ENCODE measurements at regions not wholly inside any gene's neighbourhood (a gene's known extent, or its start where the extent isn't known, plus 50 kb on each side); places are given as distances from the start of the nearest gene placed in this dataset.

DNA sequence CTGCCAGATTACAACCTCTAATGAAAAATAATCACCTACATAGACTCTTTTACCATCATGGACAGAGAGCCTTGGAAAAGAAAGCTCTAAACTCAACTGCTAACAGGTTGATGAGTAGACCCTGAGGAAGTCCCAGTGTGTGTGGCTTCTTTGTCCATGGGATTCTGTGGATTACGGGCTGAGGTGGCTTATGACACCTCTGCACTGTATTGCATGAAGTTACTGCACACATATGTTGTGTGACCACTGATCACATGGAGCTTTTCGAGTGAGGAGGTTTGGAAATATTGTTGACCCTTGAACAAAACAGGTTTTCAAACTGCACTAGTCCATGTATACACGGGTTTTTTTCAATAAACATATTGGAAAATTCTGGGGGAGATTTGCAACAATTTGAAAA, 124.4 kb downstream of the RIN2 start:
- Mint-ChIP-seq H3K9me3 (no peaks in the 10 kb centered on the region), H3K4me1 (no peaks in the 10 kb centered on the region), H3K36me3 (no peaks in the 10 kb centered on the region), H3K4me3 (no peak overlapping the region), H3K27me3 (ENCODE audit: low read depth in 2 of 2) (peaks cover 0 to 7% of the 10 kb centered on the region in 2 donors), H3K27ac (no peak overlapping the region)
- H3K9me3 ChIP-seq (ENCODE audit: control insufficient read depth, insufficient read depth, low read length): no peaks in the 10 kb centered on the region
- no peaks in the 10 kb centered on the region for H3K36me3 ChIP-seq (ENCODE audit: control insufficient read depth, insufficient read depth, low read length)
- 91% methylated on average over 3 of the region's 3 CpGs for WGBS (ENCODE audit: insufficient coverage)
- ATAC-seq (no peak), DNase-seq (no peak)
- no peak overlapping the region for H3K27ac ChIP-seq (ENCODE audit: low read length)
- no peaks in the 10 kb centered on the region for H3K27me3 ChIP-seq (ENCODE audit: control insufficient read depth, insufficient read depth, low read length)
- TF ChIP-seq, protein P1, sequence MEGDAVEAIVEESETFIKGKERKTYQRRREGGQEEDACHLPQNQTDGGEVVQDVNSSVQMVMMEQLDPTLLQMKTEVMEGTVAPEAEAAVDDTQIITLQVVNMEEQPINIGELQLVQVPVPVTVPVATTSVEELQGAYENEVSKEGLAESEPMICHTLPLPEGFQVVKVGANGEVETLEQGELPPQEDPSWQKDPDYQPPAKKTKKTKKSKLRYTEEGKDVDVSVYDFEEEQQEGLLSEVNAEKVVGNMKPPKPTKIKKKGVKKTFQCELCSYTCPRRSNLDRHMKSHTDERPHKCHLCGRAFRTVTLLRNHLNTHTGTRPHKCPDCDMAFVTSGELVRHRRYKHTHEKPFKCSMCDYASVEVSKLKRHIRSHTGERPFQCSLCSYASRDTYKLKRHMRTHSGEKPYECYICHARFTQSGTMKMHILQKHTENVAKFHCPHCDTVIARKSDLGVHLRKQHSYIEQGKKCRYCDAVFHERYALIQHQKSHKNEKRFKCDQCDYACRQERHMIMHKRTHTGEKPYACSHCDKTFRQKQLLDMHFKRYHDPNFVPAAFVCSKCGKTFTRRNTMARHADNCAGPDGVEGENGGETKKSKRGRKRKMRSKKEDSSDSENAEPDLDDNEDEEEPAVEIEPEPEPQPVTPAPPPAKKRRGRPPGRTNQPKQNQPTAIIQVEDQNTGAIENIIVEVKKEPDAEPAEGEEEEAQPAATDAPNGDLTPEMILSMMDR (IDR thresholded peaks at IDR 0.05): no peak
- intact Hi-C loops (cut with micrococcal nuclease): no loop called here
- no peak overlapping the region for H3K4me3 ChIP-seq (ENCODE audit: low read length)
- H3K4me1 ChIP-seq (ENCODE audit: control insufficient read depth, insufficient read depth, low read length): no peaks in the 10 kb centered on the region

- Histone ChIP-seq H3K4me3 (ENCODE audit: low read length) (no peak overlapping the region), H3K9me3 (ENCODE audit: control insufficient read depth, insufficient read depth, low read length) (no peaks in the 10 kb centered on the region), H3K27me3 (ENCODE audit: control insufficient read depth, insufficient read depth, low read length) (no peaks in the 10 kb centered on the region), H3K36me3 (ENCODE audit: control insufficient read depth, insufficient read depth, low read length) (no peaks in the 10 kb centered on the region), H3K27ac (ENCODE audit: low read length) (no peak overlapping the region), H3K4me1 (ENCODE audit: control insufficient read depth, insufficient read depth, low read length) (no peaks in the 10 kb centered on the region)
- Mint-ChIP-seq H3K36me3 (no peaks in the 10 kb centered on the region), H3K9me3 (no peaks in the 10 kb centered on the region), H3K4me3 (no peak overlapping the region), H3K27me3 (ENCODE audit: low read depth in 2 of 2) (peaks cover 3 to 16% of the 10 kb centered on the region in 2 donors), H3K27ac (no peak overlapping the region), H3K4me1 (no peaks in the 10 kb centered on the region)
- TF ChIP-seq, protein P1 (IDR thresholded peaks at IDR 0.05): no peak
- intact Hi-C loops (cut with micrococcal nuclease): no loop called here
- ATAC-seq (no peak), DNase-seq (no peak)
- 69% methylated on average over 2 of the region's 3 CpGs for WGBS (ENCODE audit: insufficient coverage)
Measured at GRCh38 chr20:19883501-19883900, 125.4 kb downstream of the RIN2 start.

GRCh38 chr20:19885594-19885938, 127.5 kb downstream of the RIN2 start:
- no peaks in the 10 kb centered on the region for H3K36me3 Mint-ChIP-seq
- Histone ChIP-seq H3K9me3 (ENCODE audit: control insufficient read depth, insufficient read depth, low read length) (no peaks in the 10 kb centered on the region), H3K27ac (ENCODE audit: low read length) (no peak overlapping the region), H3K4me1 (ENCODE audit: control insufficient read depth, insufficient read depth, low read length) (no peaks in the 10 kb centered on the region), H3K27me3 (ENCODE audit: control insufficient read depth, insufficient read depth, low read length) (peaks cover 2% of the 10 kb centered on the region), H3K4me3 (ENCODE audit: low read length) (no peak overlapping the region), H3K36me3 (ENCODE audit: control insufficient read depth, insufficient read depth, low read length) (no peaks in the 10 kb centered on the region)
- H3K27me3 Mint-ChIP-seq (ENCODE audit: low read depth in 2 of 2): peaks cover 15 to 37% of the 10 kb centered on the region in 2 donors
- 88% methylated on average over 3 of the region's 5 CpGs for WGBS (ENCODE audit: insufficient coverage)
- ATAC-seq (no peak), DNase-seq (no peak)
- no peaks in the 10 kb centered on the region for H3K4me1 Mint-ChIP-seq
- intact Hi-C loops (cut with micrococcal nuclease): no loop called here
- no peak overlapping the region for H3K4me3 Mint-ChIP-seq
- TF ChIP-seq, protein P1 (IDR thresholded peaks at IDR 0.05): no peak
- no peaks in the 10 kb centered on the region for H3K9me3 Mint-ChIP-seq
- H3K27ac Mint-ChIP-seq: no peak overlapping the region

DNA sequence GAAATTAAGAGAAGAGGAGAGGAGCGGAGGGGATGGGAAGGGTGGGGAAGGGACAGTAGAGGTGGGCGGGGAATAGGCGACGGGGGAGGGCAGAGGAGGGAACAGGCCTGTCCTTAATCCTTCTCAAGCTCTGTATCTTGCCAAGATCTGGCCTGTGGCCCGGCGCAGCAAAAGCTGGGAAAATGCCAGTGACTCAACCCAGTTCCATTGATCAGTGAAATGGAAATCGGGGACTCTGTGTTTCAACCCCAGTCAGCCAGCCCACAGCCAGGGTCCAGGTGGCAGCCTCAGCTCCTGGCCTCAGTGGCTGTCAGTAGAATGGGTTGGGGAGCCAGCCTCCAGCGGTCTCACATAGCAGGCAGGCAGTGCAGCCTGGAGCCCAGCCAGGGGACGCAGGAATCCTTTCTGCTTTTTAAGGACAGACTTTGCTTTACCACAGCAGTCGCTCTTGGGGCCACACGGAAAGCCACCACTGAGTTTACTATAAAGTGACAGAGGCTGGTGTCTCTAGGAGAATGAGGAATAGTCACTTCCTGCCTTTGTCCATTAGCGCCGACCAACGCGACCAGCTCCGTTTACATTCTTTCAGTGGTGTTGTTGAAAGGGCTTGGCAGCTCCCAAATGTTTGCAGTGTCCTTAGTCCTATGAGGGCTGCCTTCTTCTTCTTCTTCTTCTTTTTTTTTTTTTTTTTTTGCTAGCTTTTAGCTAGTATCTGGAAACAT, 128.0 kb downstream of the RIN2 start:
- peaks cover 15 to 42% of the 10 kb centered on the region in 2 donors for H3K27me3 Mint-ChIP-seq (ENCODE audit: low read depth in 2 of 2)
- no peak for ATAC-seq
- Histone ChIP-seq H3K27ac (ENCODE audit: low read length) (no peak overlapping the region), H3K36me3 (ENCODE audit: control insufficient read depth, insufficient read depth, low read length) (no peaks in the 10 kb centered on the region), H3K4me1 (ENCODE audit: control insufficient read depth, insufficient read depth, low read length) (no peaks in the 10 kb centered on the region), H3K9me3 (ENCODE audit: control insufficient read depth, insufficient read depth, low read length) (no peaks in the 10 kb centered on the region), H3K27me3 (ENCODE audit: control insufficient read depth, insufficient read depth, low read length) (peaks cover 2% of the 10 kb centered on the region), H3K4me3 (ENCODE audit: low read length) (no peak overlapping the region)
- no peak for DNase-seq
- H3K36me3 Mint-ChIP-seq: no peaks in the 10 kb centered on the region
- H3K27ac Mint-ChIP-seq: no peak overlapping the region
- no peak overlapping the region for H3K4me3 Mint-ChIP-seq
- intact Hi-C loops (cut with micrococcal nuclease): no loop called here
- TF ChIP-seq, protein P1 (IDR thresholded peaks at IDR 0.05): no peak
- WGBS (ENCODE audit: insufficient coverage): 87% methylated on average over 16 of the region's 16 CpGs
- H3K9me3 Mint-ChIP-seq: no peaks in the 10 kb centered on the region
- H3K4me1 Mint-ChIP-seq: no peaks in the 10 kb centered on the region

Data from natural killer cell (primary cell).